ENCODE measurements at regions not wholly inside any gene's neighbourhood (a gene's known extent, or its start where the extent isn't known, plus 50 kb on each side); places are given as distances from the start of the nearest gene placed in this dataset.

DNA sequence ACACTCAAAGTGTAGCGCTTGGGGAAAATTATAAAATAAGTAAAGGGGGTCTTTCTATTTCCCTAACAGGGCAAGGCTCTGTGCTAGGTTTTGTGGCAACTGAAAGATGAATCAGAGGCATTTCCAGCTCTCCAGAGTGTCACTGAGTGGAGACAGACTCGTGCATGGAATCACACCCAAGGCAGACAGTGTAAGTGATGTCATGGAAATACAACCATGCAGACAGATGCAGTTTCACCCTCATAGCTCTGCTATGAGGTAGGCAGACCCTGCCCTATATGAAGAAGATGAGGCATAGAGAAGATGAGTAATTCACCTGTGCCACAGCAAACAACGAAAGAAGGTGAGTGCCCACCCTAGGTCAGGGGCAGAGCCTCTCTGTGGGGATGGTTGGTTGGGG, 57.2 kb upstream of the PITRM1 start:
- TF ChIP-seq, protein P1, sequence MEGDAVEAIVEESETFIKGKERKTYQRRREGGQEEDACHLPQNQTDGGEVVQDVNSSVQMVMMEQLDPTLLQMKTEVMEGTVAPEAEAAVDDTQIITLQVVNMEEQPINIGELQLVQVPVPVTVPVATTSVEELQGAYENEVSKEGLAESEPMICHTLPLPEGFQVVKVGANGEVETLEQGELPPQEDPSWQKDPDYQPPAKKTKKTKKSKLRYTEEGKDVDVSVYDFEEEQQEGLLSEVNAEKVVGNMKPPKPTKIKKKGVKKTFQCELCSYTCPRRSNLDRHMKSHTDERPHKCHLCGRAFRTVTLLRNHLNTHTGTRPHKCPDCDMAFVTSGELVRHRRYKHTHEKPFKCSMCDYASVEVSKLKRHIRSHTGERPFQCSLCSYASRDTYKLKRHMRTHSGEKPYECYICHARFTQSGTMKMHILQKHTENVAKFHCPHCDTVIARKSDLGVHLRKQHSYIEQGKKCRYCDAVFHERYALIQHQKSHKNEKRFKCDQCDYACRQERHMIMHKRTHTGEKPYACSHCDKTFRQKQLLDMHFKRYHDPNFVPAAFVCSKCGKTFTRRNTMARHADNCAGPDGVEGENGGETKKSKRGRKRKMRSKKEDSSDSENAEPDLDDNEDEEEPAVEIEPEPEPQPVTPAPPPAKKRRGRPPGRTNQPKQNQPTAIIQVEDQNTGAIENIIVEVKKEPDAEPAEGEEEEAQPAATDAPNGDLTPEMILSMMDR (conservative IDR thresholded peaks at IDR 0.05; ENCODE audit: low read depth, low read length): no peak
- TF ChIP-seq FOS (IDR thresholded peaks at IDR 0.05; ENCODE audit: low read depth, low read length) (no peak), POLR2A (IDR thresholded peaks at IDR 0.05; ENCODE audit: low read depth, low read length) (no peak), USF2 (IDR thresholded peaks at IDR 0.05; ENCODE audit: low read depth, low read length) (no peak), MAFK (IDR thresholded peaks at IDR 0.05; ENCODE audit: low read depth, low read length) (no peak), MAZ (IDR thresholded peaks at IDR 0.05; ENCODE audit: borderline replicate concordance, low read depth, low read length) (no peak), RCOR1 (IDR thresholded peaks at IDR 0.05; ENCODE audit: insufficient replicate concordance, low read length) (no peak), CEBPB (IDR thresholded peaks at IDR 0.05; ENCODE audit: low read depth, low read length) (no peak), NFE2L2 (IDR thresholded peaks at IDR 0.05; ENCODE audit: low read depth, low read length) (no peak), RFX5 (IDR thresholded peaks at IDR 0.05; ENCODE audit: low read depth, low read length) (no peak), RAD21 (IDR thresholded peaks at IDR 0.05; ENCODE audit: low read length) (no peak), SMC3 (IDR thresholded peaks at IDR 0.05; ENCODE audit: low read depth, low read length) (no peak)
- TF ChIP-seq, protein P2, sequence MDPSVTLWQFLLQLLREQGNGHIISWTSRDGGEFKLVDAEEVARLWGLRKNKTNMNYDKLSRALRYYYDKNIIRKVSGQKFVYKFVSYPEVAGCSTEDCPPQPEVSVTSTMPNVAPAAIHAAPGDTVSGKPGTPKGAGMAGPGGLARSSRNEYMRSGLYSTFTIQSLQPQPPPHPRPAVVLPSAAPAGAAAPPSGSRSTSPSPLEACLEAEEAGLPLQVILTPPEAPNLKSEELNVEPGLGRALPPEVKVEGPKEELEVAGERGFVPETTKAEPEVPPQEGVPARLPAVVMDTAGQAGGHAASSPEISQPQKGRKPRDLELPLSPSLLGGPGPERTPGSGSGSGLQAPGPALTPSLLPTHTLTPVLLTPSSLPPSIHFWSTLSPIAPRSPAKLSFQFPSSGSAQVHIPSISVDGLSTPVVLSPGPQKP (IDR thresholded peaks at IDR 0.05; ENCODE audit: borderline replicate concordance, low read depth, low read length): no peak
